Ecto neural progenitor cell (in vitro differentiated cells): ENCODE measurements at regions not wholly inside any gene's neighbourhood (a gene's known extent, or its start where the extent isn't known, plus 50 kb on each side); places are given as distances from the start of the nearest gene placed in this dataset.
"Not testable (repeated sequence)": the region's sequence is repeated elsewhere in the genome, so short reads cannot be mapped to it uniquely, and the experiment has no call there.

ENCODE experiments used
- DNase-seq: peaks from one replicate; pipeline ENCODE4 v3.0.0-alpha.2; 2018; ENCODE audit warnings: low spot score

DNA sequence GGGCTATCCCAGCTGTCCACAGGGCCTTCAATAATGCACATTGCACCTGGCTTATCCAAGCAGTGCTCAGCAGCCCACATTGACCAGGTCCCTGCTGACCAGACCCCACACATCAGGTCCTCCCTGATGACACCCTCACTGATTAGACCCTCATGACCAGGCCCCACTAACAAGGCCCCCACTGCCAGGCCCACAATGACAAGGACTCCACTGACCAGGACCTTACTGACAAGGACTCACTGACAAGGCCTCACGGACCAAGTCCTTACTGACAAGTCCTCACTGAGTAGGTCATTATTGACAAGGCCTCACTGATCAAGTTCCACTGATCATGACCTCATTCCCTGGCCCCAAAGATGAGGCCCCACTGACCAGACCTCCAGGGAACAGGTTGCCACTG, 3837.8 kb upstream of the OR11H1 start:
- not testable (repeated sequence) for DNase-seq

DNA sequence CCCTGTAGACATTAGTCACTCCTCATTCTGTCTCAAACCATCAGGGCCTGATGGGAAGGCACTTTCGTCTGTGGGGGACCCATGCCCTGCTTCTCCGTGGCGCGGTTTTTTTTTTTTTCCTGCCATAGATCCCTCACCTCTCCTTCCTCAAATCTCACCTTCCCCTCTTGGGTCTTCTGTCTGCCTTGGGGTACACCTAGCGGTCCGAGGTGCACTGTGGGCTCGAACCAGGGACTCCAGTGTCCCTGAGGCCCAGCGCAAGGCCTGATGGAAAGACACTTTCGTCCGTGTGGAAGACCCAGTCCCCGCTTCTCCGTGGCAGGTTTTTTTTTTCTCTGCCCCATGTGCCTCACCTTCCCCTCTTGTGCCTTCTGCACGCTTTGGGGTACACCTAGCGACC, 3824.4 kb upstream of the OR11H1 start:
- peak; percentile 14 for DNase-seq

DNA sequence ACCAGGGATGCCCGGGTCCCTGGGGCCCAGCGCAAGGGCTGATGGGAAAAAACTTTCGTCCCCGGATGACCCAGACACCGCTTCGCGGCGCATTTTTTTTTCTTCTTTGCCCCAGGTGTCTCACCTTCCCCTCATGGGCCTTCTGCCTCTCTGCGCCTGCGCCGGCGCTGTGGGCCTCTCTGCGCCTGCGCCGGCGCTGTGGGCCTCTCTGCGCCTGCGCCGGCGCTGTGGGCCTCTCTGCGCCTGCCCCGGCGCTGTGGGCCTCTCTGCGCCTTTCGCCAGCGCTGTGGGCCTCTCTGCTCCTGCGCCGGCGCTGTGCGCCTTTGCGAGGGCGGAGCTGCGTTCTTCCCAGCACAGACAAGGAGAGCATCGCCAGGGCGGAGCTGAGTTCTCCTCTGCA, 3821.2 kb upstream of the OR11H1 start:
- DNase-seq = not testable (repeated sequence)
